Central memory CD4-positive, alpha-beta T cell (primary cell): ENCODE measurements at regions not wholly inside any gene's neighbourhood (a gene's known extent, or its start where the extent isn't known, plus 50 kb on each side); places are given as distances from the start of the nearest gene placed in this dataset.
"Not testable (repeated sequence)": the region's sequence is repeated elsewhere in the genome, so short reads cannot be mapped to it uniquely, and the experiment has no call there.

Source experiments
- DNase-seq: peaks from one replicate; pipeline ENCODE4 v3.0.0; 2022

DNA sequence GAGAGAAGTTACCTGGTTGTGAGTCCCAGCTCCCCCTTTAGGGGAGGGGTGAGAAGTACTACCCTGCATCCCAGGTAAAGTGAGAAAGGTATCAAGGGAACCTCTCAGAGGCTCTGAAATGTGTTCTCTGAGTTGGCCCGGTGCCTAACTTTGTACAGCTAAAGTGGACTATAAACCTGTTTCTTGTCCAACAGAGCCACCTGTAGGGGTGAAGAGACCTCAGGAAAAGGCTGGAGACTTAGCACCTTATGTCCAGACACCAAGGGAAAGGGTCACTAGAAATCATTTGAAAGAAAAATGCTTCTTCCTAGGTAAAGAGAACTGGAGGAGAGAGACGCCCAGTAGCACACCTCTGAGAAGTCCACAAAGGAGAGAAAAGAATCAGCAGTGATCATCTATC is 108.3 kb upstream of the KIF2A start:
- DNase-seq = no peak

DNA sequence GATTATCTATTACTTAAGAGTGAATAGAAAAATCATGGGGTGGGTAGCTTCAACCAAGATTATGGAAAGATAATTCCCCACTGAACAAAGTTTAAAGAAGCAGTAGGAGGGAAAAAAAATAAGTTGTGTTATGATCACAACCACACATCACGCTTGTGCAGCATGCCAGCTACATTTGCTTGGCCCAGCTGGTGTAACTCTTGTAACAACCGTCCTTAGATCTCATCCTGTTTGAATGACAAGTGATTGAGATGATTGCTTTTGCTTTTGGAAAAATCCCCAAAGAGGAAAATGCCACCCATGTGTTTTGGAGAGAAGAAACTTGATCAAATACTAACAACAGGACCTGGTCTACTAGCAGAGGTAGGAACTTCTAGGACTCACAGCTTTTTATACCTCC is 107.6 kb upstream of the KIF2A start:
- DNase-seq = no peak

DNA sequence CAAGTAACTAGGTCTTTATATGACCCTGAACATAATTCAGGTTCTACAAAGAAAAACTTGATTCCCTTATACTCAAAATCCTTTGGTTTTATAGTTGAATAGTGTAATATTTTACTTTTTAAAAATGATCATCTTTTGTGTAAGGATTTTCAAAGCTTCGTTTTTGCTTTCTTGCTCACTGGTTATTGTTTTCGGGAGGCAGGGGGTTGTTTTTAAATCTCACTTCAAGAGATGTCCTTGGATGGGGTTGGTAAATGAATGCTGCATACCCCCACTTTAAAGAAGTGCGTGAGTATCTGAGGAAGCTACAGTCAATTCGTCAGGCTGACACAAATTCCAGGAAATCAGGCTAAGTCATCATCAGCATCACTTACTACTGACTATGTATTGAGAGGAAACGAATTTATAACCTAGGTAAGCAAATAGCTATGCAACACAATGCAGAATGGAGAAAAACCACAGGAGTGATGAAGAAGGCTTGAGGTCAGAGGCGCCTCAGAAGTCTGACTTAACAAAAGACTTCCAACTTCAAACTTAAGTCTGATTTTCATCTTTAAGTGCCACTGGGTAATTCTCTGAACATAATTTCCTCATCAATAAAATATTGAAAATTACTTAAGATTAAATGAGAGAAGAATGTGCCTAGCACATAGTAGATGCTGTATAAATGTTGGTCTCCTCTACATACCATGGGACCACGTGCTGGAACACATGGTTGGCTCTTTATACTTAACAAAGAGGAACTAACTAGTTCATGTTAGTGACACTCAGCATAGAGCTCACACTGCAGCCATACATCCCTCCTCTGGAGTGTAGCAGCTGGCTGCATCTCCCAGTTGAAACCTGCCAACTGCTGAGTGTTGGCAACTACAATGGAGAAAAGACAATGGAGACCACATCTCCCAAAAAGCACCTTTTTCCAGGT is 106.0 kb upstream of the KIF2A start:
- no peak for DNase-seq

DNA sequence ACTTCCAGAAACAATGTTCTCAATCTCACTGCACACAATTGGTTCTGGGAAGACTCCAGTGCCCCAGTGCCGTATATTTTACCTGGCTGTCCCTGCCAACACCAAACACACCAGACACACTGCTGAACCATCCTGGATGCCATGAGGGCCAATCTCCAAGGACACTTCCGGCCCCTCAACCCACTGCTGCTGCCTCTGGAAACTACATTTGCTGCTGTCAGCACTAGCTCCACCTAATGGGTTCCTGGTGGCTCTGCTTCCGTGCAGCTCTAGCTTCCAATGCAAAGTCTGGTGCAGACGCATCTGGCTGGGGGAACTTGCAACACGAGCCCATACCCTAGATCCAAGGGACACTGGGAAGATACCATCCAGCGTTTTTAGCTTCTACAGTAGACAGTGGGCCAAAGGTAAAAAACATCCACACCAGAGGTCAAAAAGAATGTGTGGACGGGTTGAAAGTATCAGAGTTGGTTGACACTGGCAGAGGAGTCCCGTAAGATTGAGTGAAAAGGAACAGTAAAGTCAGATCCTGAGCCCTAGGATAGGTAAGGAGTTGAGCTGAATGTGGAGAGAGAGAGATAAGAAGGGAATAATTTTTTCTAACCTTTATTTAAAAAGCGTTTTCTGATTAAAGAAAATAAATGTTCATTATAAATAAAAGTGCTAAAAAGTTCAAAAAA is 99.7 kb upstream of the KIF2A start:
- DNase-seq = no peak

DNA sequence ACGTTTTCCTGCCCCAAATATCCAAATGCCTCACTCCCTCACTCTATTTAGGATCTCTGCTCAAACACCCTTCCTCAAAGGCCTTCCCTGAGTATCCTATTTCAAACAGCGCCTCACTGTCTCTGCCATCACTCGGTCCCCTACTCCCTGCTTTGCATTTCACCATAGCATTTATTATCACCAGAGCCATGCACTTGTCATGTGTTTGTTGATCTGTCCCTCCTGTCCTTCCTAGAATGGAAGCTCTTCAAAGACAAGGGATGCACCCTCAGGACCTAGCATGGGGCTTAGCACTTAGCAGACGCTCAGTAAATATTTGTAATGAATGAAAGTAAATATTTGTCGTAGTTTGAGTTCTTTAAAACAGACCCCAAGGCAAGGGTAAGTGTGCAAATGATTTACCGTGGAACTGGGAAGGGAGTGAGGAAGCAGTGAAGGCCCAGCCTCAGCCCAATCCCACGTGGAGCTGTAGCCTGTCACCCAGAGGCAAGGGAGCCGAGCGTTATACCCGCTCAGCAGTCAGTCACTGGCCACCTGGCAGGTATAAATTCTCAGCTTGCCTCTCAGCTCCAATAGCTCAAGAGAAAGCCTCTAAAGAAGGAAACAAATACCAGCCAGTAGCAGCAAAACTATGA is 97.7 kb upstream of the KIF2A start:
- DNase-seq = no peak

DNA sequence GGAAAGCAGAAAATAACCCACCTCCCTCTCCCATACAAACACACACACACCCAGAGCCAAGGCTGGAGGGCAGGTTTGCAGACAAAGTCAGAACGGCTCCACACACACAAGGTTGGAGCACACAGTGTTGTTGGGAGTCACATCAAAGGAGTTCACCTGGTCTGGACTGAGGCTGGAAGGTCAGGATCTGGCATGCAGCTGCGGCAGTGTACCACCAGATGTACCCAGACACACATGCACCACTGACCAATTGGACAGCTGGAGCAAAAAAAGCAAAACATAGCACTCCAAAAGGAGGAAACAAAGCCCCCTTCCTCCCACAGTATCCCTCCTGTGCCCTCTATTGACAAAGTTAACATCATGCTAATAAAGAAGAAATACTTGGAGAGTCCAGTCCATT is 94.6 kb upstream of the KIF2A start:
- DNase-seq = no peak

DNA sequence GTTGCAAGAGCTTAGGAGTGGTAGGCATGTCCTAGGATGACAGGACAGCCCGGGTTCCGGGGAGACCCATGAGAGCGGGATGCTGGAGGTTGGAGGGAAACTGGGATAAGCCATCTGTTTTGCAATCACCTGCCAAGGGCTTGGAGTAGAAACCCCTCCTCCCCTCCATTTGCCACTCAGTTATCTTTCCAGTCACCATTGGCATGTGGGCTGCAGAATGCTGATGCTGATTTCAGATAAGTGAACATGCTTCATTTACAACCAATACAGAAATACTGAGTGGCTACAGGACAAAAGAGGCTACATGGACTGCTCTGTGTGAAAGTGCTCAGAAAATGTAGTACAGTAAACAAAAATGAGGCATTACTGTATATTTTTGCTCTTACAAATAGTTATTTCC is 93.4 kb upstream of the KIF2A start:
- no peak for DNase-seq

DNA sequence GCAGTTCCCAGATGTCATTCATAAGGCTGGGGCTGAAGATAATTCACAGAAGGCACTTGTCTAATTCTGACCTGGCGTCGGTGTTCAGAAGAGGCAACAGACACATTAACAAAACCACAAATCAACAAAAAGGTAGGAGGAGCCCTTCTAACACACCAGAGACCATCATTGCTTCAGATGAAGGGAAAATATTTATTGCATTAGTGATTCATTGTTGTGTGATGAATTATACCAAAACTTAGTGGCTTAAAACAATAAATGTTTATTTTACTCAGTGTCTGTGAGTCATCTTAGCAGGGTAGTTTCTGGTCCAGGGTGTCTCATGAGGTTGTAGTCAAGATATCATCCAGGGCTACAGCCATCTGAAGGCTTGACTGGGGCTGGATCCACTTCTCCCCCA is 91.3 kb upstream of the KIF2A start:
- no peak for DNase-seq

DNA sequence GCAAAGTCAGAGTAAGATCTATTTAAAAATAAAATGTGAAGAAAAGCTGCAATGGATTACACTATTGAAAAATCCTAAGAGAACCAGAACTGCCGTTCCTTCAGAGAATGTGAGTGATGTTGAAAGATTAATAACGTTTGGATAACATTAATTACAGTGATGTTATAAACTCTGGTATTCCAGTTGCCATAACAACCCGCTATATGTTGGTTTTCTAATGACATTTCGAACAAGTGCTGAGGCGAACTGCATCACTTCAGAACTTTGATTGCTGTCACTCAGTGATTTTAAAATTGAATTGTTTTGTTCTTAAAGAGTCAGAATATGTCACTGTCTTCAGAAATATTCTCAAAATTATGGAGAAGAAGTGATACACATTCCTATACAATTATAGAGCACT is 89.4 kb upstream of the KIF2A start:
- not testable (repeated sequence) for DNase-seq

DNA sequence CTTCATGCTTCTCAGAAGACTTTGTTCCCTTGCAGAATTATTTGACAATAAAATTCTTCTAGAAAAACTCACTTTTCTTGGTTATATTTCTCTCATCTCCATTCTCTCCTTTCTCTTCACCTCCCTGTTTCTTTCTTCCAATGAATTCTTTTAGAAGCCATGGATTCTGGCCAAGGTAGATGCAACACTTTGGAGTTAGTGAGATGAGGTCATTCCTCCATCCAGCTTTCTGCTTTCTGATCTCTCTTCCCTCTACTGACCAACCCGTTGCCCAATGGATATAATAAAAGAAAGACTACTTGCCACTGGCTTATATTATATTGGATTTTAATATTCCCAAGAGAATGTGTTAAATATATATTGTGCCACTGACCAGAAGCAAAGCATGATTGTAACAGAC is 88.9 kb upstream of the KIF2A start:
- not testable (repeated sequence) for DNase-seq

DNA sequence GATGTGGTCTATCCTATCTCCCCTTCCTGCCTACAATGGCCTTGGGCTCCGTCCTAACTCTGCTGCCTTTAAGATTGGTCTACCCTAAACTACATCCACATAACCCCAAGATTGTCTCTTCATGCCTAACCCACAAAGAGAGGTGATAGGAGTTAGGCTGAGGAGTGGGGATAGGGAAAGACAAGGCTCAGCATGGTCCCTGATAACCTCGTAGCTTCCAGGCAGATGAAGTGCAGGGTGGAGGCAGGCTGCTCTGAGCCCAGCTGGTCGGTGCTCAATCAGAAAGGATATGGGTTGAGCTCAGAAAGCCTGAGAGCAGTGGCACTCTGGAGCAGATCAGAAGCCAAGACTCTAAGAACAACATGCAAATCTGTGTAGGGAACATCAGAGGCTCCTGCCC is 87.1 kb upstream of the KIF2A start:
- not testable (repeated sequence) for DNase-seq

DNA sequence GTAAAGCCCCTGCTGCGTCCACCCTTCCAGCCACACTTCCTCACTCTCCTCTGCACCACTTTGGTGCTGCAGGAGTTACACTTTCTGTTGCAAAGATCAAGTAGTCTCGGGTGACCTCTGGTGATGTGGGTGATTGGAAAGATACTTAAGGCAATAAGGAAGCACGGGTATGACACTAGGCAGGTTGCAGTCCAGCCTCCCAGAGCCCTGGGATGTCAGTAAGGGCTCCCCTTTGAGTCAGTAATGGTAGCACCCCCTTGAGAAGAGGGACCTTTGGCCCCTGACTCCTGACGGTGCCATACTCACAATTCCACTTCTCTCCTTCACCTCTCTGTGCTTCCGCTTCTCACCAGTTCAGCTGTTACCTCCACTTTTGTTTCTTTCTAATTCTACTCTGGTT is 84.1 kb upstream of the KIF2A start:
- not testable (repeated sequence) for DNase-seq

DNA sequence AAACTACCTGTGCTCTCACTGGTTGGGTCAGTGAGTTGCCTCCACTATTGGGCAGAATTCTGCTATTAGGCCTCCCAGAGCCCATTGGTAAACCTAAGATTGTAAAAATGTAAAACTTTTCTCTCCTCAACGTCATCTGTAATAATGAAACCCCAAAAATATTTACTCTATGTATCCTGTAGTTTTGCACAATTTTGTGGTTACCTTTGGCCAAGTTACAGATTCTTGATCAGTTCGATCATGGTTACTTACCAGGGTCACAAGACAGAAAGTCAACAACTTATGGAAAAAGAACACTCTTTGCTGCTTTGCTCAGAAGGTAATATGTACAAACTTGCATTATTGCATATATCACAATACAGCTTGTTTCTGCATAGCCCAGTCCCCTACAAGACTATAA is 83.7 kb upstream of the KIF2A start:
- DNase-seq = not testable (repeated sequence)

DNA sequence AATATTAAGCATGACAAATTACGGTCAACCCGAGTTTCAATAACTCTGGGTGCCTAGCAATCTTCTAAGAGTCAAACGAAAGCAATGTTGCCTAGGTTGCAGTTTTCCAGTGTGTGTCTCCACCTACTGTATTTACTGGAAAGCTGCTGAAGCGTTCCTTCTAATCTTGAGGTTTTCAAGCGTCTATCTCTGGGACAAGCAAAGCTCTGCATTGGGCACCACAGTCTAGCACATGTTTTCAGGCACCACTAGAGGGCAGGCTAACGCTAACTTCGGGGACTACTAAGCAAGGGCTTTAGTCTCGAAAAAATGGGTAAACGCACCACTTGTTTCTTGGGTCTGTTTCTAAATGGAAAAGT is 82.7 kb upstream of the KIF2A start:
- peak; percentile 73 for DNase-seq

DNA sequence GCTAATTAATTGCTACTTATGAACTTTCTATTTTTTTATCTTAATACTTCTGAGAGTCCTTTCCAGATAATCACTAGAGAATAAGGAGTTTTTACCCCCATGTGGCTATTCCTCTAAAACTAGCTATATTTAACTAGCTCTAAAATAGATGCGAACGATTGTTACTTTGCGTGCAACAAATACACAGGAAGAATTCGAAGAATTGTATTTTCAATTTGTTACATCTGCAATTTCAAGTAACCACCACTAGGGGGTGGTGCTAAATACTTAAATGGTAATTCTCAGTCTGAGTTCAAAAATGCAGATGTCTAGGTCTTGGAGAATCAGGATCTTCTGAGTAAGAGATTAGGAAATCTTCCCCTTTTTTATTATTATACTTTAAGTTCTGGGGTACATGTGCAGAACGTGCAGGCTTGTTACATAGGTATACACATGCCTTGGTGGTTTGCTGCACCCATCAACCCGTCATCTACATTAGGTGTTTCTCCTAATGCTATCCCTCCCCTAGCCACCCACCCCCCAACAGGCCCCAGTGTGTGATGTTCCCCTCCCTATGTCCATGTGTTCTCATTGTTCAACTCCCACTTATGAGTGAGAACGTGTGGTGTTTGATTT is 80.9 kb upstream of the KIF2A start:
- peak; percentile 7 for DNase-seq

DNA sequence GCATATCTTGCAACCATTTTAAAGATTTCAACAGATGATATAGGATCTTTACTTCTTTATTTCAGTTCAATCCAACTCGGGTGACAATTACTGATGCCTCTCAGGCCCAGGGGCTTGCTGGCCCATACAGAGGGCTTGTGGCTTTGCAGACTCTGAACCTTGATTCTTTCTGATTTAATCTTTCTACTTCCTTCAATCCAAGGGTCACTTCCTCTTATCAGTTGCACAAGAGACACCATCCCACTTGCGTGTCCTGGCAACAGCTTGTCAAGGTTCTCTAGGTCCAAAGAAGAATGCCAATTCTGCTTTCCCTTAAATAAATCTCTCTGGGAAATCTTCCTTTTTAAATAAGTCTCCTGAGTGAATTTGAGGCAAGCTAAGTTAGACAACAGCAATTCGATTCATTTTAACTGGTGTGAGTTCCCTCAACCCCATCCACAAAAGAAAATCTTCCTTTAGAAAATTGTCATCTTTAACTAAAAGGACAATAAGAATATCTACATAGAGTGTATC is 75.1 kb upstream of the KIF2A start:
- DNase-seq = not testable (repeated sequence)

DNA sequence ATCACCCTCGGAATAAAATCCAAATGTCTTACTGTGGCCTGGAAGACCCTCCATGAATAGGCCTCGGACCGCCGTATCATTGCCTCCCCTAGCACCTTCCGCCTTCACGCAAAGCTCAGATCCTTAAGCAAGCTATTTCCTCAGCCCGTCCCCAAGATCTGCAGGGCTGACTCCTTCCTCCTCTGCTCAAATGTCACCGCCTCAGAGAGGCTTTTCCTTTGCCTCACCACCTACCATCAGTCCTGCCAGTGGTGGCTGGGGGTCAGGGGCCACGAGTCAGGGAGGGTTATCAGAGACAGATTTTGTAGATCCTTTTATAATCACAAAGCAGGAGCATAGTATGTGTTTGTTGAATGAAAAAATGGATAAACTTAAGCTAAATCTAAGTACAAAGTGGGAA is 74.4 kb upstream of the KIF2A start:
- DNase-seq = no peak

DNA sequence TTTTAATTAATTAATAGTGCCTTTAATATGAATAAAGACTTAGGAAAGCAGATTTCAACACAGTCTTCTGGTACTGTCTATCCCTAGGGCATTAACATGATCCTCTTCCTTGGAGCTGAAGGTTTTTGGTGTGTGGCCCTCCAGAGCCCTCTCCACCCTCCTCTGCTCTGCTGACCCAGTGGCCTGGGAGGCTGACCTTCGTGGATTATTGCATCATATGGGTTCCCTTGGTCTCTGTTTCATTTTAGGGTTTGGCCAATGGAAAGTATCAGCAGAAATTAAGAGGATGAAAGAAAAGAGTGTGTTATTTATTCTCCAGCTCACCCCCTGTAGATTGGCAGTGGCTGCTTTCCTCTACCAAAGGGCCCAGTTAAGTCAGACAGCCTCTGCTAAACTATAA is 73.8 kb upstream of the KIF2A start:
- not testable (repeated sequence) for DNase-seq

DNA sequence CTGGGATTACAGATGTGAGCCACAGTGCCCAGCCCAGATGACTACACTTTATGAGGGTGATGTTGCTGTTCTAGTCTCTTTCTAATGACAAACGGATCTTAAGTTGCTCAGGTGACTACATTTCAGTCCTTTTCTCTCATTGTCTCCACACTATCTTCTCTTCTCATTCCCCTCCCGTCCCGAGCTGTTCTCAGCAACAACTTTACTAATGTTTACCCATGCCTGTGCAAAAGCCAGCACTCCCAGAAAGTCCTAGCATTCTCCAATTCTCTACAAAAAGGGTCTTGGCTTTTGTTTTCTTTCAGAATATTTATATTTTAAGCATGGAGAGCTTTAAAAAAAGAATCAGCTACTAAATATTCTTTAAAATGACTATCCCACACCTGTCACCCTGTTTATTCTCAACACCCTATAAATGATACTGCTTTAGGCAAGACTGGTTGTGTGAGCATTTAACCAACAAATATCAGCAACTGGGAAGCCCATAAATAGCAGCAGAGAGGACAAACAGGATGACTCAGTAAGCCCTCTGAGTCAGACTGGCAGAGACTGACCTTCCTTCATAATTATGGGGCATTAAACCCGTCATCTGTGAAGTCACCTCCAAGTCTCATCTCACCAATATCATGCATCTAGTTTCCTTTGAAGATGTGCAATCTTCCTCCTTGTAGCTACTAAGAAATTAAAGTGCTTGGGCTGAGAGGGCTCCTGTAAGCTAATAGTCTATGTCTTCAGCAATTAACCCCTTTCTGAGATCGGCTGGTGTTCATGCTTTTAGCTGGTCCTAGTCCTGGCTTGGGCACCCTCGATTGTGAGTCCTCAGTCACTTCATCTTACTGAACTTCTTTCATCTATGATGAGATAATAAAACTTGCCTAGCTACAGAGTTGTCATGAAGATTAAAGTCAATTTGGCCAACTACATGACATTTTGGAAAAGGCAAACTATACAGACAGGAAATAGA is 72.6 kb upstream of the KIF2A start:
- not testable (repeated sequence) for DNase-seq

DNA sequence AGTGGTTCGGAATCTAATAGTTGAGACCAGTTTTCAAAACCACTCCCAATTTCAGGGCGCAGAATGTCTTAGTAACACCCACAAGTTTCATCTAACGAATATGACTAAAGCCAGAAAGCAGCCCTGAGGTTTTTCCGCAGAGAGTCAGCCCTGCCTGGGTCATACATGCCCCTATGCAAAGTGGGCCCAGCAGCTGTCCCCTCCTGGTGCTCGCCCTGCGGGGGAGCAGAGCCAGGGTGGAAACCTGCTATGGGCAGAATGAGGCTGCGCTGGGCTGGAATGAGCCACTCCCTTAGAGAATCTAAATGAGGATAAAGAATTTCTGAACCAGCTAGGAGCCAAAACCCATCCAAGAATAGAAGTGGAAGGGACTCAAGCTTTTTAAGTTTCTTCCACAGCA is 69.4 kb upstream of the KIF2A start:
- not testable (repeated sequence) for DNase-seq

DNA sequence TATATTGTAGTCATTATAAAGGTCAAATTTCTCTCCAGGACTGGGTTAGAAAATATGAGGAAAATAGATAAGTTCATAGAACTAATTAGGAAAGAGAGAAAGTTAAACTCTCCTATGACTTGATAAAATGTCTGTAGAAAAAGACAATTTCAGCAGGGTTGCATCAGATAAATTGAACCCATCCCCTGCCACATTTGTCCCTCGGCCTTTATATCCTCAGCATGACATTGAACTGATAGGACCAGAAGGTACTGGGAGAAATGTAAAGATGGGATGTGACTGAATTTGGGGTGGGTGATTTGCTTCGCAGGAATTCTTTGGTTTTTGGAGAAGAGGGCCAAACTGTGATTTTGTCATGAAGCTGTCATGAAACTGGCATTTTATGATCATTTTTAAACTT is 68.1 kb upstream of the KIF2A start:
- not testable (repeated sequence) for DNase-seq

DNA sequence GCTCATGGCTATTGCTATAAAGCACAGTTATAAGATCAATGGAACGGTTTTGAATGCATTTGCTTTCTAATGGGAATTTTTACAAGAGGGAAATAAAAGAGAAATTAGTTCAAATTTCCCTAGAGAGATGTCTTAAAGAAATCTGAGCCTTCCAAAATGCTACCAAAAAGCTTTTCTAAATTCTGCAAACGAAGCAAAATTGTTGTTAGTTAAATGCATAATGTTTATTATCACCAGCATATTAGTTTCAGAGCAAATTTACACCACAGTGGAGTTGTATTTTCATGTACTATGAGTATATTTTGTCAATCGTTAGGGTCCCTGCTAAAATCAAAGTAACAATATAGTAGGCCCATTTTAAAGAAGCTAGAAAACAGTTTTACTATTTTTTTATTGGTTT is 67.4 kb upstream of the KIF2A start:
- not testable (repeated sequence) for DNase-seq
